ENCODE measurements at regions not wholly inside any gene's neighbourhood (a gene's known extent, or its start where the extent isn't known, plus 50 kb on each side); places are given as distances from the start of the nearest gene placed in this dataset.
"Not testable (repeated sequence)": the region's sequence is repeated elsewhere in the genome, so short reads cannot be mapped to it uniquely, and the experiment has no call there.

- not testable (repeated sequence) for H3K9me3 ChIP-seq (ENCODE audit: control insufficient read depth in 2 of 2, insufficient read depth in 1 of 2, low read length in 1 of 2); H3K36me3 ChIP-seq (ENCODE audit: control insufficient read depth in 2 of 2, insufficient read depth in 2 of 2, low read length in 1 of 2); H3K27me3 ChIP-seq (ENCODE audit: control insufficient read depth in 2 of 2, insufficient read depth in 1 of 2, low read length in 1 of 2); H3K27ac ChIP-seq (ENCODE audit: low read depth in 1 of 2, low read length in 1 of 2); H3K4me1 ChIP-seq (ENCODE audit: control insufficient read depth in 2 of 2, insufficient read depth in 2 of 2, low read length in 2 of 2); H3K4me3 ChIP-seq (ENCODE audit: low read length in 2 of 2); DNase-seq (ENCODE audit: low read depth in 6 of 9, low spot score in 9 of 9)
- WGBS, result 90% methylated on average over 4 of the region's 4 CpGs
Measured at GRCh38 chr2:7390311-7390710, 473.1 kb downstream of the RNF144A start.

GRCh38 chr2:7392076-7392787 is 475.0 kb downstream of the RNF144A start:
- no peaks in the 10 kb centered on the region for H3K4me1 ChIP-seq (ENCODE audit: control insufficient read depth in 2 of 2, insufficient read depth in 2 of 2, low read length in 2 of 2)
- no peaks in the 10 kb centered on the region for H3K36me3 ChIP-seq (ENCODE audit: control insufficient read depth in 2 of 2, insufficient read depth in 2 of 2, low read length in 1 of 2)
- H3K4me3 ChIP-seq (ENCODE audit: low read length in 2 of 2), result no peak overlapping the region
- no peak for DNase-seq (ENCODE audit: low read depth in 6 of 9, low spot score in 9 of 9)
- 93% methylated on average over 11 of the region's 11 CpGs for WGBS
- no peaks in the 10 kb centered on the region for H3K27me3 ChIP-seq (ENCODE audit: control insufficient read depth in 2 of 2, insufficient read depth in 1 of 2, low read length in 1 of 2)
- H3K9me3 ChIP-seq (ENCODE audit: control insufficient read depth in 2 of 2, insufficient read depth in 1 of 2, low read length in 1 of 2), result no peaks in the 10 kb centered on the region
- no peak overlapping the region for H3K27ac ChIP-seq (ENCODE audit: low read depth in 1 of 2, low read length in 1 of 2)

- H3K27ac ChIP-seq (ENCODE audit: low read depth in 1 of 2, low read length in 1 of 2), result no peak overlapping the region
- WGBS, result 96% methylated on average over 3 of the region's 3 CpGs
- H3K9me3 ChIP-seq (ENCODE audit: control insufficient read depth in 2 of 2, insufficient read depth in 1 of 2, low read length in 1 of 2), result no peaks in the 10 kb centered on the region
- H3K36me3 ChIP-seq (ENCODE audit: control insufficient read depth in 2 of 2, insufficient read depth in 2 of 2, low read length in 1 of 2), result no peaks in the 10 kb centered on the region
- H3K4me3 ChIP-seq (ENCODE audit: low read length in 2 of 2), result no peak overlapping the region
- no peak for DNase-seq (ENCODE audit: low read depth in 6 of 9, low spot score in 9 of 9)
- no peaks in the 10 kb centered on the region for H3K4me1 ChIP-seq (ENCODE audit: control insufficient read depth in 2 of 2, insufficient read depth in 2 of 2, low read length in 2 of 2)
- no peaks in the 10 kb centered on the region for H3K27me3 ChIP-seq (ENCODE audit: control insufficient read depth in 2 of 2, insufficient read depth in 1 of 2, low read length in 1 of 2)
Measured at GRCh38 chr2:7394195-7394594, 477.0 kb downstream of the RNF144A start.

- no peaks in the 10 kb centered on the region for H3K9me3 ChIP-seq (ENCODE audit: control insufficient read depth in 2 of 2, insufficient read depth in 1 of 2, low read length in 1 of 2)
- peaks cover 0 to 6% of the 10 kb centered on the region in 2 donors for H3K27me3 ChIP-seq (ENCODE audit: control insufficient read depth in 2 of 2, insufficient read depth in 1 of 2, low read length in 1 of 2)
- peaks cover 0 to 8% of the 10 kb centered on the region in 2 donors for H3K4me1 ChIP-seq (ENCODE audit: control insufficient read depth in 2 of 2, insufficient read depth in 2 of 2, low read length in 2 of 2)
- no peak overlapping the region for H3K27ac ChIP-seq (ENCODE audit: low read depth in 1 of 2, low read length in 1 of 2)
- DNase-seq (ENCODE audit: low read depth in 6 of 9, low spot score in 9 of 9), result no peak
- WGBS, result 96% methylated on average over 4 of the region's 4 CpGs
- no peaks in the 10 kb centered on the region for H3K36me3 ChIP-seq (ENCODE audit: control insufficient read depth in 2 of 2, insufficient read depth in 2 of 2, low read length in 1 of 2)
- H3K4me3 ChIP-seq (ENCODE audit: low read length in 2 of 2), result no peak overlapping the region
Measured at GRCh38 chr2:7400628-7401027, 483.4 kb downstream of the RNF144A start.

- Histone ChIP-seq H3K27ac (ENCODE audit: low read depth in 1 of 2, low read length in 1 of 2) (no peak overlapping the region), H3K36me3 (ENCODE audit: control insufficient read depth in 2 of 2, insufficient read depth in 2 of 2, low read length in 1 of 2) (no peaks in the 10 kb centered on the region), H3K4me1 (ENCODE audit: control insufficient read depth in 2 of 2, insufficient read depth in 2 of 2, low read length in 2 of 2) (peaks cover 0 to 8% of the 10 kb centered on the region in 2 donors), H3K27me3 (ENCODE audit: control insufficient read depth in 2 of 2, insufficient read depth in 1 of 2, low read length in 1 of 2) (peaks cover 0 to 6% of the 10 kb centered on the region in 2 donors), H3K4me3 (ENCODE audit: low read length in 2 of 2) (no peak overlapping the region), H3K9me3 (ENCODE audit: control insufficient read depth in 2 of 2, insufficient read depth in 1 of 2, low read length in 1 of 2) (no peaks in the 10 kb centered on the region)
- DNase-seq (ENCODE audit: low read depth in 6 of 9, low spot score in 9 of 9), result peak in 1 of 9 donors; percentile 22
- 61% methylated on average over 6 of the region's 6 CpGs for WGBS
Measured at GRCh38 chr2:7403092-7403775, 486.0 kb downstream of the RNF144A start.

GRCh38 chr2:7405861-7406715 is 488.9 kb downstream of the RNF144A start:
- H3K9me3 ChIP-seq (ENCODE audit: control insufficient read depth in 2 of 2, insufficient read depth in 1 of 2, low read length in 1 of 2), result no peaks in the 10 kb centered on the region
- peaks cover 0 to 8% of the 10 kb centered on the region in 2 donors for H3K4me1 ChIP-seq (ENCODE audit: control insufficient read depth in 2 of 2, insufficient read depth in 2 of 2, low read length in 2 of 2)
- 94% methylated on average over 9 of the region's 9 CpGs for WGBS
- no peak overlapping the region for H3K27ac ChIP-seq (ENCODE audit: low read depth in 1 of 2, low read length in 1 of 2)
- DNase-seq (ENCODE audit: low read depth in 6 of 9, low spot score in 9 of 9), result no peak
- no peak overlapping the region for H3K4me3 ChIP-seq (ENCODE audit: low read length in 2 of 2)
- H3K36me3 ChIP-seq (ENCODE audit: control insufficient read depth in 2 of 2, insufficient read depth in 2 of 2, low read length in 1 of 2), result no peaks in the 10 kb centered on the region
- H3K27me3 ChIP-seq (ENCODE audit: control insufficient read depth in 2 of 2, insufficient read depth in 1 of 2, low read length in 1 of 2), result peaks cover 0 to 6% of the 10 kb centered on the region in 2 donors

- no peak for DNase-seq (ENCODE audit: low read depth in 6 of 9, low spot score in 9 of 9)
- no peaks in the 10 kb centered on the region for H3K36me3 ChIP-seq (ENCODE audit: control insufficient read depth in 2 of 2, insufficient read depth in 2 of 2, low read length in 1 of 2)
- peaks cover 0 to 5% of the 10 kb centered on the region in 2 donors for H3K27me3 ChIP-seq (ENCODE audit: control insufficient read depth in 2 of 2, insufficient read depth in 1 of 2, low read length in 1 of 2)
- H3K4me3 ChIP-seq (ENCODE audit: low read length in 2 of 2), result no peak overlapping the region
- H3K4me1 ChIP-seq (ENCODE audit: control insufficient read depth in 2 of 2, insufficient read depth in 2 of 2, low read length in 2 of 2), result peaks cover 0 to 8% of the 10 kb centered on the region in 2 donors
- no peaks in the 10 kb centered on the region for H3K9me3 ChIP-seq (ENCODE audit: control insufficient read depth in 2 of 2, insufficient read depth in 1 of 2, low read length in 1 of 2)
- WGBS, result 97% methylated on average over 7 of the region's 7 CpGs
- no peak overlapping the region for H3K27ac ChIP-seq (ENCODE audit: low read depth in 1 of 2, low read length in 1 of 2)
Measured at GRCh38 chr2:7407001-7407400, 489.8 kb downstream of the RNF144A start.

- H3K4me1 ChIP-seq (ENCODE audit: control insufficient read depth in 2 of 2, insufficient read depth in 2 of 2, low read length in 2 of 2), result peaks cover 0 to 3% of the 10 kb centered on the region in 2 donors
- no peaks in the 10 kb centered on the region for H3K9me3 ChIP-seq (ENCODE audit: control insufficient read depth in 2 of 2, insufficient read depth in 1 of 2, low read length in 1 of 2)
- DNase-seq (ENCODE audit: low read depth in 6 of 9, low spot score in 9 of 9), result no peak
- no peak overlapping the region for H3K27ac ChIP-seq (ENCODE audit: low read depth in 1 of 2, low read length in 1 of 2)
- H3K4me3 ChIP-seq (ENCODE audit: low read length in 2 of 2), result no peak overlapping the region
- peaks cover 0 to 2% of the 10 kb centered on the region in 2 donors for H3K27me3 ChIP-seq (ENCODE audit: control insufficient read depth in 2 of 2, insufficient read depth in 1 of 2, low read length in 1 of 2)
- 99% methylated on average over 6 of the region's 6 CpGs for WGBS
- no peaks in the 10 kb centered on the region for H3K36me3 ChIP-seq (ENCODE audit: control insufficient read depth in 2 of 2, insufficient read depth in 2 of 2, low read length in 1 of 2)
Measured at GRCh38 chr2:7407906-7408680, 490.9 kb downstream of the RNF144A start.
